Loucy (cell line): ENCODE measurements at regions not wholly inside any gene's neighbourhood (a gene's known extent, or its start where the extent isn't known, plus 50 kb on each side); places are given as distances from the start of the nearest gene placed in this dataset.

Experiments used
- H2AFZ ChIP-seq: fragments of 200-600 bp; sonication (generic); 2 replicates; pipeline ENCODE4 v1.6.0; 2016; ENCODE audit warnings: antibody characterized with exemption, mild to moderate bottlenecking, low read length, moderate library complexity
- H3F3A ChIP-seq: fragments of 200-600 bp; 2 replicates; pipeline ENCODE4 v1.6.0; 2016; ENCODE audit warnings: antibody characterized with exemption, low read depth, mild to moderate bottlenecking
- H3K27me3 ChIP-seq: fragments of 200-600 bp; sonication (generic); 2 replicates; pipeline ENCODE4 v1.6.1; 2014; ENCODE audit warnings: low read length, mild to moderate bottlenecking; ENCODE audit not compliant: insufficient read depth, poor library complexity, severe bottlenecking
- H3K36me3 ChIP-seq: fragments of 200-600 bp; sonication (generic); 2 replicates; pipeline ENCODE4 v1.6.1; 2016; ENCODE audit warnings: low read length; ENCODE audit not compliant: insufficient read depth
- H3K4me1 ChIP-seq: fragments of 200-600 bp; sonication (generic); 2 replicates; pipeline ENCODE4 v1.5.1; 2014; ENCODE audit warnings: low read length, mild to moderate bottlenecking; ENCODE audit not compliant: insufficient read depth, poor library complexity, severe bottlenecking
- H3K4me2 ChIP-seq: fragments of 200-600 bp; sonication (generic); 2 replicates; pipeline ENCODE4 v1.6.0; 2014; ENCODE audit warnings: antibody characterized with exemption, low read length, low read depth, mild to moderate bottlenecking; ENCODE audit not compliant: poor library complexity, severe bottlenecking
- H3K4me3 ChIP-seq: fragments of 200-600 bp; sonication (generic); 2 replicates; pipeline ENCODE4 v1.5.1; 2014; ENCODE audit warnings: low read length, mild to moderate bottlenecking, mixed read lengths; ENCODE audit not compliant: poor library complexity, severe bottlenecking
- H3K79me2 ChIP-seq: fragments of 200-600 bp; sonication (generic); 2 replicates; pipeline ENCODE4 v1.6.1; 2014; ENCODE audit warnings: low read length; ENCODE audit not compliant: insufficient read depth
- H3K9ac ChIP-seq: fragments of 200-600 bp; sonication (generic); 2 replicates; pipeline ENCODE4 v1.6.0; 2014; ENCODE audit warnings: mild to moderate bottlenecking, low read depth, low read length, moderate library complexity; ENCODE audit not compliant: poor library complexity, severe bottlenecking
- H3K9me2 ChIP-seq: fragments of 200-600 bp; sonication (generic); replicated peaks from 2 replicates; pipeline ENCODE4 v1.6.1; 2016; ENCODE audit warnings: low read depth, low read length, mixed read lengths
- H3K9me3 ChIP-seq: fragments of 200-600 bp; sonication (generic); 2 replicates; pipeline ENCODE4 v1.6.1; 2014; ENCODE audit warnings: mild to moderate bottlenecking, antibody characterized with exemption, low read length, low read depth; ENCODE audit not compliant: insufficient read depth
- H4K20me1 ChIP-seq: fragments of 200-600 bp; sonication (generic); 2 replicates; pipeline ENCODE4 v1.6.0; 2014; ENCODE audit warnings: antibody characterized with exemption, low read length, mild to moderate bottlenecking; ENCODE audit not compliant: insufficient read depth, poor library complexity, severe bottlenecking
- CTCF ChIP-seq: fragments of 200-600 bp; sonication (generic); conservative IDR thresholded peaks from 2 replicates; pipeline ENCODE4 v1.5.1; 2014; ENCODE audit warnings: mild to moderate bottlenecking, antibody characterized with exemption, low read length
- EZH2phosphoT487 ChIP-seq: fragments of 200-600 bp; IDR thresholded peaks from 2 replicates; pipeline ENCODE4 v1.6.1; 2018; ENCODE audit warnings: antibody characterized with exemption, mild to moderate bottlenecking, moderate library complexity, borderline replicate concordance

GRCh38 chr9:119802621-119803020 is 433.4 kb upstream of the BRINP1 start:
- Histone ChIP-seq H3K9ac (no peak overlapping the region), H3K9me2 (no peaks in the 10 kb centered on the region), H2AFZ (no peak overlapping the region), H3K27me3 (no peaks in the 10 kb centered on the region), H3F3A (no peaks in the 10 kb centered on the region), H3K4me2 (no peak overlapping the region), H3K36me3 (no peaks in the 10 kb centered on the region), H3K4me1 (no peaks in the 10 kb centered on the region), H4K20me1 (no peaks in the 10 kb centered on the region), H3K9me3 (no peaks in the 10 kb centered on the region), H3K4me3 (no peak overlapping the region), H3K79me2 (no peaks in the 10 kb centered on the region)
- TF ChIP-seq CTCF (no peak), EZH2phosphoT487 (no peak)

- no peak for TF ChIP-seq EZH2phosphoT487
- no peak for TF ChIP-seq CTCF
- Histone ChIP-seq H3K4me3 (no peak overlapping the region), H3F3A (no peaks in the 10 kb centered on the region), H3K9me3 (no peaks in the 10 kb centered on the region), H3K27me3 (no peaks in the 10 kb centered on the region), H4K20me1 (no peaks in the 10 kb centered on the region), H3K36me3 (no peaks in the 10 kb centered on the region), H3K9ac (no peak overlapping the region), H3K79me2 (no peaks in the 10 kb centered on the region), H3K4me2 (no peak overlapping the region), H3K9me2 (no peaks in the 10 kb centered on the region), H2AFZ (no peak overlapping the region), H3K4me1 (no peaks in the 10 kb centered on the region)
These were observed 432.9 kb upstream of the BRINP1 start for GRCh38 chr9:119802133-119802532.

- no peaks in the 10 kb centered on the region for H3K79me2 ChIP-seq
- TF ChIP-seq EZH2phosphoT487 (no peak), CTCF (no peak)
- H3K9ac ChIP-seq: no peak overlapping the region
- no peak overlapping the region for H3K4me2 ChIP-seq
- H3K4me3 ChIP-seq: no peak overlapping the region
- H3K36me3 ChIP-seq: no peaks in the 10 kb centered on the region
- no peaks in the 10 kb centered on the region for H3K9me2 ChIP-seq
- H3K4me1 ChIP-seq: no peaks in the 10 kb centered on the region
- no peak overlapping the region for H2AFZ ChIP-seq
- no peaks in the 10 kb centered on the region for H3K27me3 ChIP-seq
- no peaks in the 10 kb centered on the region for H4K20me1 ChIP-seq
- no peaks in the 10 kb centered on the region for H3K9me3 ChIP-seq
- no peaks in the 10 kb centered on the region for H3F3A ChIP-seq
These were observed 432.1 kb upstream of the BRINP1 start for GRCh38 chr9:119801311-119801710.
